GM12864 (cell line): ENCODE measurements at regions not wholly inside any gene's neighbourhood (a gene's known extent, or its start where the extent isn't known, plus 50 kb on each side); places are given as distances from the start of the nearest gene placed in this dataset.

Source experiments
- DNase-seq: peaks from one replicate; pipeline ENCODE4 v3.0.0-alpha.2; 2011; ENCODE audit warnings: low read depth
- H3K4me3 ChIP-seq: 2 replicates; pipeline ENCODE4 v1.5.1; 2011; ENCODE audit warnings: mild to moderate bottlenecking, low read depth, low read length, control low read depth
- TF ChIP-seq, protein P1 (sequence below): IDR thresholded peaks from 2 replicates; pipeline ENCODE4 v1.5.1; 2011; ENCODE audit warnings: low read depth, mild to moderate bottlenecking, moderate library complexity, low read length, control low read depth, inconsistent platforms; ENCODE audit errors: missing control alignments

DNA sequence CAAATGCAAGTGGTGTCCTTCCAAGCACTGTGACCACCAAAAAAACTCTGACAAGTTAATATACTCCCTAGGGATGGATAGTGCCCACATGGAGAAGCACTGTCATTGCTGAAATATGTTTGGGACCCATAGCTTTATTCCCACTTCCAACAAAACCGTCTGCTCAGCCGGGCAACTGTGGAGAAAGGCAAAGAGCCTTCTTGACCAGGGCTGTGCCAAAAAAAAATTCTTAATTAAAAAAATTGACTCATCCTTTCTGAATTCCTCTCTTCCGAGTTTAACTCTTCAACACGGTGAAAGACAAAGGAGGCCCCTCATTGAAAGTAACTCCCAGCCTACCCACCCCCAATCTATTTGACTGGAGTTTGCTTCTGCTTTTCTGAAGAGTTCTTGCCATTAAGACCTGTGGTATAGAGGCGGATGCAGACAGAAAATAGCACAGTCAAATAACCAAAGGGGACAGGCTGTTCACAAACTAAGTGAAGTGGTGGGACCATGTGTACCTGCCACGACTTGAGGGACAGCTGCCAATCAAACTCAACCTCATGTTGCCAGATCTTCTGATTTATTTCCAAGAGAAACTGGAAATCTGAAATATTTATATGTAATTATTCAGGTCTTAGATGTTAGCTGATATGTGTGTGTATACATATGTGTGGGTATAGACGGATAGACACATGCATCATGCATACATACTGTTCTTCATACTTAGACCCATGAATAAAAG is 135.4 kb upstream of the PFN2 start:
- TF ChIP-seq, protein P1, sequence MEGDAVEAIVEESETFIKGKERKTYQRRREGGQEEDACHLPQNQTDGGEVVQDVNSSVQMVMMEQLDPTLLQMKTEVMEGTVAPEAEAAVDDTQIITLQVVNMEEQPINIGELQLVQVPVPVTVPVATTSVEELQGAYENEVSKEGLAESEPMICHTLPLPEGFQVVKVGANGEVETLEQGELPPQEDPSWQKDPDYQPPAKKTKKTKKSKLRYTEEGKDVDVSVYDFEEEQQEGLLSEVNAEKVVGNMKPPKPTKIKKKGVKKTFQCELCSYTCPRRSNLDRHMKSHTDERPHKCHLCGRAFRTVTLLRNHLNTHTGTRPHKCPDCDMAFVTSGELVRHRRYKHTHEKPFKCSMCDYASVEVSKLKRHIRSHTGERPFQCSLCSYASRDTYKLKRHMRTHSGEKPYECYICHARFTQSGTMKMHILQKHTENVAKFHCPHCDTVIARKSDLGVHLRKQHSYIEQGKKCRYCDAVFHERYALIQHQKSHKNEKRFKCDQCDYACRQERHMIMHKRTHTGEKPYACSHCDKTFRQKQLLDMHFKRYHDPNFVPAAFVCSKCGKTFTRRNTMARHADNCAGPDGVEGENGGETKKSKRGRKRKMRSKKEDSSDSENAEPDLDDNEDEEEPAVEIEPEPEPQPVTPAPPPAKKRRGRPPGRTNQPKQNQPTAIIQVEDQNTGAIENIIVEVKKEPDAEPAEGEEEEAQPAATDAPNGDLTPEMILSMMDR, result no peak
- no peak overlapping the region for H3K4me3 ChIP-seq
- DNase-seq, result no peak

DNA sequence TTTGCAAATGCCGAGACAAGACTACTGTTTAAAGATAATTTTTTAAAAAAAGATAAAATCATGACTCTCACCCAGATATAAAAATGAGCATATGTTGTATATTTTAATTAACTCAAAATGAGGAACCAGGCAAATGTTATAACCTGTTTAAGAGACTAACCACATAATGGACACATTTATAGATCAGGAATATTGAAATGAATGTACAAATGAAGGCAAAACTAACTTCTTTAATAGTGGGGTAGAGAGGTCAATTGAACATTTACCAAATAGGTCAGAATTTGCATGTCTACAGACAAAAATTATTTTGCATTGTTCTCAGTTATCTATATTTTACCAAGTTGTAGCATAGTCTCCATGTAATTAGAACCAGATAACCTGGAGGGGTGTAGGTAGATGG is 134.3 kb upstream of the PFN2 start:
- DNase-seq, result no peak
- no peak overlapping the region for H3K4me3 ChIP-seq
- TF ChIP-seq, protein P1, result no peak

DNA sequence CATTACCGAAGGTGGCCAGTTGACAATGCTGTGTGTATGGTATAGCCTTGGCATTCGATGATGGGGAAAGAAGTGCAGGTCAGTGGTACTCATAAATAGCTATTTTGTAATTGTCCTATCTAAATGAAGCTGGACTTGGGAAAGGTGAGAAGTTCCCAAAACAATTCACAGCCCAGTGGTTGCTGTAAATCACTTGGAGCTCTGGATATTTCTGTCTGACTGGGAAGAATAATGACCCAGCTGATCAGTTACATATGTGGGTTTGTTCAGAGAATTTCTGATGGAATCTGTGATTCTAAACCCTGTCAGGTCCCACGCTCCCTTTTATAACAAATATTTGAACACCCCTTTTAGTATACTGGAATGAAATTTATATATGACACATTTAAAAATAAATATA is 133.9 kb upstream of the PFN2 start:
- TF ChIP-seq, protein P1, result no peak
- DNase-seq, result no peak
- no peak overlapping the region for H3K4me3 ChIP-seq

DNA sequence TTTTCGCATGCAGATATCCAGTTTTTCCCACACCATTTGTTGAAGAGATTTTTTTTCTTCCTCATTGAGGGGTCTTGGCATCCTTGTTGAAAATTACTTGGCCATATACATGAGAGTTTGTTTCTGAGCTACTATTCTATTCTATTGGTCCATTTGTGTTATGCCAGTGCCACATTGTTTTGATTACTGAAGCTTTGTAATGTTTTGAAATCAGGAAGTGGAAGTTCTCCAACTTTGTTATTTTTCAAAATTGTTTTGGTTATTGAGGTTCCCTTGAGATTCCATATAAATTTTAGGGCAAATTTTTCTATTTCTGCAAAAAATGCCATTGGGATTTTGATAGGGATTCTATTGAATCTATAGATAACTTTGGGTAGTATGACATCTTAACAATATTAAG is 130.3 kb upstream of the PFN2 start:
- no peak for DNase-seq
- TF ChIP-seq, protein P1, result no peak
- H3K4me3 ChIP-seq, result no peak overlapping the region

DNA sequence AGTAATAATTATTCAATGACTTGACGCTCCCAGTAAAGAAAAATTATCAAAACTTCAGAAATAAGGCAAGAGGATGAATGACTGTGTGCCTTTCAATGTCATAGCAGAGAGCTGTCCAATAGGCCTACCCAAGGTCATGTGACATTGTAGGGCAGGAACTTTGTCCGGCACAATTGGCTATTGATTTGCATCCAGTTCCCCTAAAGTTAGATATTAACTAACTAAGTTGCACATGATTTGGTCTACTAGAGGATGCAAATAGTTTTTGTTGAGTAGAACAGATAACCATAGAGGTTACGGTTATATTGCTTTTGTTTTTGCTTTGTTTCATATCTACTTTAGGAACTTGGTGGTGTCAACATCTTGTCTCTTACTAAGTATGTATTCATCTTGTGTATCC is 127.9 kb upstream of the PFN2 start:
- H3K4me3 ChIP-seq, result no peak overlapping the region
- TF ChIP-seq, protein P1, result no peak
- no peak for DNase-seq

DNA sequence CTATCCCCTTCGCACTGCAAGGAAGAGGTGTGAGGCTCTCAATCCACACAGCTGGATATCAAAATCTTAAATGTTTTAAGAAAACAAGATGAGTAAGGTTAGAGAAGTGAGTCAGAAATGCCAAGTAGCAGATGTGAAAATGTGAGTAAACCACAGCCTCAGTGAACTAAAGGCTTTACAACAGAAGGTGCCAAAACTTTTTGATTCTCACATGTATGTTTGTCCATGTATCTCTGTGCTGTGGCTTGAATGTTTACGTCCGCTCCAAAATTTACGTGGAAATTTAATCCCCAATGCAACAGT is 126.8 kb upstream of the PFN2 start:
- DNase-seq, result no peak
- no peak overlapping the region for H3K4me3 ChIP-seq
- TF ChIP-seq, protein P1, result no peak
